ENCODE measurements at regions not wholly inside any gene's neighbourhood (a gene's known extent, or its start where the extent isn't known, plus 50 kb on each side); places are given as distances from the start of the nearest gene placed in this dataset.

- DNase-seq = no peak
Measured at GRCh38 chr1:244157731-244158438, 106.8 kb downstream of the ZBTB18 start.

GRCh38 chr1:244159646-244160045 lies 108.6 kb downstream of the ZBTB18 start:
- DNase-seq = no peak

- no peak for DNase-seq
Measured at GRCh38 chr1:244160455-244161235, 109.6 kb downstream of the ZBTB18 start.

DNA sequence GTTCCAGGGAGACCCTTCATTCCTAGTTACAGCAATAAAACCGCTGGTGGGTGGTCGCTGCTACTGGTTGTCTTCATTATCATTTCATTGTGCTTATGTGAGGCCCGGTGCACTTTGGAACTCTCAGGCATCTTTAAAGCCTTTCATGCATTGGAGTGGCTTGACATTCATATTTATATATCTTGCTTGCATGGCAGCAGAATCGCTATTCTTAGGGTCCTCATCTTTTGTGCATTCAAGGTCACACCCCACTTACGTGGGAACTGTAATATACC lies 110.1 kb downstream of the ZBTB18 start:
- no peak for DNase-seq

DNA sequence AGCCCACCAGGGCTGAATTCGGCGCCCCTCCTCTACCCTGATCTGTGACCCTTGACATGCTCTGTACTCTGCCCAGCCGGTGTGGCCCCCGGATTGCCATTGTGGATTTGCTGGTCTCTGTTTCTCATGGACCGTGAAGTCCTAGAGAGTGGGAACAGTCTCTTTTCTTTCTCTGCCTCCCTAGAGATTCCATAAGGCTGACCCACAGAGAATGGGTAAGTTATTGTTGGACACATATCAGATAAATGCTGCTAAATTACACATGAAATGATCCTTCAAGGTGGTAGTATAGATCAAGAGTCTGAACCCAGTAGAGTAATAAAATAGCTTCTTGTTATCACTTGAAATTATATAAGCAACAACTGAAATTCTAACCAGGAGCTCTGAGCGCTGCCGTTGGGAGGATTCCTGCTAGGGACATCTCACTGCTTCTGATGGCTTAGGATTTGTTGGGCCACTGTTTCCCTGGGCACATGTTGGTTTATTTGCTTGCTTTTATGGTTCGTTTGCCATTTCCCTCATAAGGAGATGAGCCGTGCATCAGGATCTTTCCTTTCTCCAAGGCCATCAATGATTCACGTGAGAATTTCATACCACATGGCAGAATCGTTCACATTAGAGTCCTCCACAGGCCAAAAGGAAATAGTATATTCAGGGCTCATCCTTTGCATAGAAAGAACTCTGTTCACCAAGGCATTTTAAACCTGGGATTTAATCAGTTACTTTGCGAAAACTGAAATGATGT lies 111.9 kb downstream of the ZBTB18 start:
- no peak for DNase-seq

DNA sequence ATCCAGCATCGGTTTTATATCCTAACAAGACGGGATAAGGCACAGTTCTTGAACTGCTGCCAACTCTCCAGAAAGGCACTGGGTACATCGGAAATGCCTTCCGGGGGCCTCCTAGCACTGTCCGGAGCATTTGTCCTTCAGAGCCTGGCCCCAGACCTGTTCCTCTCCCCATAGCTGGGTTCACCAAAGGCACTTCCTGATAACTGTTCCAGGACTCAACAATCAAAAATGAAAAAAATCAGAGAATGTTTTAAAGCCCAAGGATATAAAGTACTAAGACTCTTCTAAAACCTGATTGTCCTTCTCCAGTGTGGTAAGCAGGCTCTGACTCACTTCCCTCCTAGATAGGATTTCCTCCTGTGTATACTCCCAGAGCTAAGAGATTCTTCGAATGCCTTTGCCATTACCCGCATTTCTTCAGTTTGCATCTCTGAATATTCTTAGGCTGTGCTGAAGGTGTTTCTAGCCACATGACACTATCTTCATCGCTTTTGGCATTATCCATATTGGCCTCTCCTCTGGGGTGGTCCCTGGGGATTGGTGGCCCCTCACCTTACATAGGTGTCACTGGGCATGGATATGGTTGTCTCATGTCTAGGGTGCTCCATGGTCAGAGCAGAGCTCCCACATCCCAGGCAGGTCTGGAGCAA lies 112.9 kb downstream of the ZBTB18 start:
- DNase-seq = no peak

DNA sequence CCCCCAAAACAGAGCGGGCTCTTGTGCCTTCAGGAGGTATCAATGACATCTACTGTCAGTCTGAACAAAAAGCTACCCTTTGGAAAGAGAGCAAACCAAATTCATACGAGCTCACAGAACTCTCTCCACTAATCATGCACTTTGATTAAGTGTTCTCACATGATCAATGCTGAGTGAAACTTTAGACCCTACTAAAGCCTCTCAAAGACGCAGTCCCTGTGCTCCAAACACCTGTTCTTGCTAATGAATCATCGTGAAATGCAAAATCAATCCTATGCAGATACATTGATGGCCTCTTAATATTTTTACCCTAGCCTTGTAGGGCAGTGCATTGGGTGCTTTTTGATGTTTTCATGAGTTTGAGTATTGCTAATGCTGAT lies 113.4 kb downstream of the ZBTB18 start:
- DNase-seq = no peak

DNA sequence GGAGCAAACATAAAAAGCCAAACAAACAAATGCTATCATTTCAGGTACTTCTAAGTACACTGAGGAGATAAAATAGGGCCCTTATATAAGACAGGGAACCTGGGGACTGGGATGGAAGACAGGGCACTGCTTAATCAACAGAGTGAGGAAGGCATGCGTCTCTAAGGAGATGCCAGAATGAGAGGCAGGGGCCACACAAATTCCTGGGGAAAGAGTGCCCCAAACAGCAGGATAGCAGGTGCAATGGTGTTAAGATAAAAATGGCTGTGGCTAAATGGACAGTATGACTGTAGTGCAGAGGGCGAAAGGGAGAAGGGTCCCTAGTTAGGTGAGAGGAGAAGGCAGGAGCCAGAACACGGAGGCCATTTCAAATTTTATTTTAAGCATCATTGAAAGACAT lies 113.9 kb downstream of the ZBTB18 start:
- DNase-seq = no peak

GRCh38 chr1:244165701-244166100 lies 114.6 kb downstream of the ZBTB18 start:
- no peak for DNase-seq

- no peak for DNase-seq
Measured at GRCh38 chr1:244171241-244171985, 120.3 kb downstream of the ZBTB18 start.

DNA sequence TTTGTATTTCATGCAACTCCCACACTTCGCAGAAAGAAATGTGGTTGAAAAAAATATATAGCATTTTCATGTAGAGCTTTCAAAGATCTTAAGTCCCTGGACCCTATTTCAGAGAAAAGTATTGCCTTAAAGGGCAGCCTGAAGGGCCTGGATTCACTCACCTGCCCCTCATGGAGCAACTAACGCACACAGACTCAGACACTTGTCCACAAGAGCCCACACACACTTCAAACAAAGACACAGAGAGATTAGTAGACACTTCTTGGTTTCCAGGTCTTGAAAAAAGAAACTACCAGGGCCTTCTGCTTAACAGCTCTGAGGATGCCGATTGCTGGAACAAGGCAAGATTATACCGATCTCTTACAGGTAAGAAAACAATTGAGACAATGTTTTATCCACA lies 122.2 kb downstream of the ZBTB18 start:
- DNase-seq = no peak

DNA sequence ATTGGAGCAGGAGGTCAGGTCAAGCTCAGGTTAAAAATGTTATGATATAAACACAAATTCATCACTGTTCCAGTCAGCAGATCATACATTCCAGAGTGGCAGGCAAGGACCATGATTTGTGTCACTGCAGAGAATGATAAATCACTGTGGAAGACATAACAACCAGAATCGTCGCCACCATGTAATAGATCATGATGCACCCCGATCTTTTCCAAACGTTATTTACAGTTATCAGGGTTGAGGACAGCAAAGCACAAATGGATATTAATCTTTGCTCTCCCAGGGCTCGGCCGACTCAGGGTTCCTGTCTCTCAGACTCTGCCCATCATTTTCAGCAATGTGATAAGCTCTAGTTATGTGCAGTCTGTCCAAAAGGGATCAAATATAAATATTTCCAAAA lies 122.7 kb downstream of the ZBTB18 start:
- DNase-seq = no peak

DNA sequence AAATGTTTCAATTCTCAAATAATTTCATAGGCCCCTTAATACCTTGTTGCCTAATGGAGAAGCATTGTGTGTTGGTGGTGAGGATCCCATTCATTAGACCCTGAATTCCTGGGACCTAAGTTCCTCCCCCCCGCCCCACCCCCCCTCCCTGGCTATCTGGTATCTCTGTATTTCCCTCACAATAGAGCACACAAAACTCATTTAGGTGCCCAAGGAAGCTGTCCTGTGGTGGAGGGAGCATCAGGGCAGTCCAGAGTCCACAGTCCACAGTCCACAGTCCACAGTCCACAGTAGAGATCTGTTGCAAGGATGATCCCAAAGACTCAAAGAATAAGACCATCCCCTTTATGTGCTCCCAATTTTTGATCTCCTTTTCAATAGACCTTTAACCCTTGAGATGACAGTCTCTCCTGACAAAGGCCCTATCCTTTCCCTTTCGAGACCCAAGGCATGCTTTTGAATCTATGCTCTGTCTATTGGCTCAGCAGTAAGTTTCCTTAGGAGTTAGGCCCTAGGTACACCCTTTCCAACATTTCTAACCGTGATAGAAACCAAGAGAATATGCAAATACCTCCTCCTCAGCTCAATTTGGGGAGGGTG lies 123.9 kb downstream of the ZBTB18 start:
- no peak for DNase-seq

GRCh38 chr1:244176201-244176600 lies 125.1 kb downstream of the ZBTB18 start:
- DNase-seq = no peak

GRCh38 chr1:244180256-244180655 lies 129.2 kb downstream of the ZBTB18 start:
- DNase-seq = no peak

DNA sequence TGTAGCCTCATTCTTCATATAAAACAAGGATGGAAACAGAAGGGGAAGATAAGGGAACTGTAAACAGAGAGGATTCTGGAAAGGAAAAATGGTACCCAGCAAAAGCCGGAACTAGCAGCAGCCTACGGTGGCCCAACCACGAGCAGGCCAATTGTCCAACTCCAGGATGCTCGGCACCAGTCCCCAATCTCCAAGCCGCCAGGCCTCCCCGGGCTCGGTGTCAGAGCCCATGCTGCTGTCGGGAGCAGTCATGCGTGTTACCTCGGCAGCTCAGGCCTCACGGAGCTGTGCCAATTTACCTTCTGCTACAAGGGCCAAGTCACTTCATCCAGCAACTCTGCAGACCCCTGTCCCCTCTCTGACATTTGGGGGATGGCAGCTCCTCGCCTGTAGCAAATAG lies 130.8 kb downstream of the ZBTB18 start:
- DNase-seq = no peak

GRCh38 chr1:244183037-244183436 lies 132.0 kb downstream of the ZBTB18 start:
- no peak for DNase-seq

DNA sequence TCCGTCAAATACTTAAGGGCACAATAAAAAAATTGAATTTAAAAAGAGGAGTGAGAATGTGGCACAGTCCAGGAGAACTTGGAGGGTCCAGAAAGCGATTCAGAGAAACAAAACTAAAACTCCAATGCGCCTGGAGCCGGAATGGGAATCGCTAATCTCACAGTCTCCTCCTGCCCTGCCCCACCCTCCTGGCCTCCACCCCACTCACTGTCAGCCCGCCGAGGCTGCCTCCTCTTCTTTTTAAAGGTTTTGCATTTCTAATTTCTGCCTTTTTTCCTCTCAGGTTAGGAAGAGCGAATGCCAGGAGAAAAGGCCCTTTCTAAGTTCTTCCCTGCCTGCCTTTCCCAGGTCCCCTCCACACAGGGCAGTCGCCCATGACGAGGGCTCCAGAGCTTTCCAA lies 135.3 kb downstream of the ZBTB18 start:
- DNase-seq = no peak

DNA sequence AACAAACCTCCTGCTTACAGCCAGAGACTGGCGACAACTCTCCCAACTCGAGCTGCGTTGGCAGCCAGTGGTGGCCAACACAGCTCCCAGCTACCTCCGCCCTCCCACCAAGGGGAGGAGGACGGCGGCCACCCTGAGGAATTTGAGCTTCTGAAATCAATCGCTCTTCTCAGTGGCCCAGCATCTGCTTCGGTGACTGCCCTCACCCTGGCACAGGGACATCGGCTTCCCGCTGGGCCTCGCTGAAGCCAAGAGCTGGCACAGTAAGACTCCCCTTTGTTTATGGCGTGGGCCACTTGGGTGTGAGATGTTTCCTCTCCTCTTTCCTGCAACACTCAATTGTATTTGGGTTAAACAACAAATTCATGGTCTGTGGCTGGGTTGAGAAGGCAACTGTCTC lies 136.2 kb downstream of the ZBTB18 start:
- DNase-seq = no peak

- no peak for DNase-seq
Measured at GRCh38 chr1:244191581-244191980, 140.5 kb downstream of the ZBTB18 start.

- DNase-seq = no peak
Measured at GRCh38 chr1:244192325-244192724, 141.2 kb downstream of the ZBTB18 start.

- DNase-seq = no peak
Measured at GRCh38 chr1:244196571-244197285, 145.6 kb downstream of the ZBTB18 start.
